ENCODE measurements at regions not wholly inside any gene's neighbourhood (a gene's known extent, or its start where the extent isn't known, plus 50 kb on each side); places are given as distances from the start of the nearest gene placed in this dataset.
A peak's percentile ranks its signal among the peaks of the same experiment; 100 is the strongest.
"Not testable (repeated sequence)": the region's sequence is repeated elsewhere in the genome, so short reads cannot be mapped to it uniquely, and the experiment has no call there.

DNA sequence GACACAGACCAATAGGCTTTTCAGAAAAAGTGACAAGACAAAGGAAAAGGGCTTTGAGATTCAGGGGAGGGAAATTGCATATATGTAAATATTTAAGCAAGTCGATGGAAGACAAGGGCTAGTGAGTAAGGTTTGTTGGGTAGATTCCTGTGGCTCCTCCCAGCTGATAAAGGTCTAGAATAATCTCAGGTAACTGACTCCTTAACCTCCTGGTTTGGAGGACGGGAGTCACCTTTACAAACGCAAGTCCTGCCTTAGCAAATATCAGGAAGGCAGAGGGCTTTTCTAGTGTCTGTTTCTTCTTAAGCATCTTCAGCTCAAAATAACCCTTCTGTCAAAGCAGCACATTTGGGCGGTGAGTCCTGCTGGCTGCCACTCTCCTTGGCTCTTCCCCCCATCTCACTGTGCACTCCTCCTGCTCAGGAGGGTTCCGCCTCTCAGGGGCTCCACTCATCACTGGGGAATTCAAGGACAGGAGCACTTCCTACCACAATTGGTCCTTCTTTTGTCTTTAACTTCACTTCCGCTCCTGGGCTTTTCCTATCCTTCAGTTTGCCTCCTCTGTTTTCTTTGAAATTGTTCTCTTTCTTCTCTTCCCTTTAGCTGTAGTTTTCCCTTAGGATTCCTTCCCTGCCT, 496.3 kb upstream of the KLF6 start:
- 56 to 79% methylated on average over 6 of the region's 6 CpGs for WGBS, 2 donors
- no peak for DNase-seq
- TF ChIP-seq POLR2A (IDR thresholded peaks at IDR 0.05), result no peak
- TF ChIP-seq, protein P1, sequence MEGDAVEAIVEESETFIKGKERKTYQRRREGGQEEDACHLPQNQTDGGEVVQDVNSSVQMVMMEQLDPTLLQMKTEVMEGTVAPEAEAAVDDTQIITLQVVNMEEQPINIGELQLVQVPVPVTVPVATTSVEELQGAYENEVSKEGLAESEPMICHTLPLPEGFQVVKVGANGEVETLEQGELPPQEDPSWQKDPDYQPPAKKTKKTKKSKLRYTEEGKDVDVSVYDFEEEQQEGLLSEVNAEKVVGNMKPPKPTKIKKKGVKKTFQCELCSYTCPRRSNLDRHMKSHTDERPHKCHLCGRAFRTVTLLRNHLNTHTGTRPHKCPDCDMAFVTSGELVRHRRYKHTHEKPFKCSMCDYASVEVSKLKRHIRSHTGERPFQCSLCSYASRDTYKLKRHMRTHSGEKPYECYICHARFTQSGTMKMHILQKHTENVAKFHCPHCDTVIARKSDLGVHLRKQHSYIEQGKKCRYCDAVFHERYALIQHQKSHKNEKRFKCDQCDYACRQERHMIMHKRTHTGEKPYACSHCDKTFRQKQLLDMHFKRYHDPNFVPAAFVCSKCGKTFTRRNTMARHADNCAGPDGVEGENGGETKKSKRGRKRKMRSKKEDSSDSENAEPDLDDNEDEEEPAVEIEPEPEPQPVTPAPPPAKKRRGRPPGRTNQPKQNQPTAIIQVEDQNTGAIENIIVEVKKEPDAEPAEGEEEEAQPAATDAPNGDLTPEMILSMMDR (IDR thresholded peaks at IDR 0.05), result no peak
- no peak for TF ChIP-seq POLR2AphosphoS5 (IDR thresholded peaks at IDR 0.05)
- no peak for TF ChIP-seq EP300 (IDR thresholded peaks at IDR 0.05)
- no peaks in the 10 kb centered on the region for H3K36me3 ChIP-seq
- peaks cover 0 to 61% (median 58%) of the 10 kb centered on the region in 4 donors for H3K4me1 ChIP-seq
- no peaks in the 10 kb centered on the region for H3K9me3 ChIP-seq
- intact Hi-C loops (cut with DNase I), result no loop called here
- H3K4me3 ChIP-seq, result no peak overlapping the region
- no peaks in the 10 kb centered on the region for H3K27me3 ChIP-seq
- H3K27ac ChIP-seq, result peak overlapping the region; percentile 56 to 88 (median 78)

DNA sequence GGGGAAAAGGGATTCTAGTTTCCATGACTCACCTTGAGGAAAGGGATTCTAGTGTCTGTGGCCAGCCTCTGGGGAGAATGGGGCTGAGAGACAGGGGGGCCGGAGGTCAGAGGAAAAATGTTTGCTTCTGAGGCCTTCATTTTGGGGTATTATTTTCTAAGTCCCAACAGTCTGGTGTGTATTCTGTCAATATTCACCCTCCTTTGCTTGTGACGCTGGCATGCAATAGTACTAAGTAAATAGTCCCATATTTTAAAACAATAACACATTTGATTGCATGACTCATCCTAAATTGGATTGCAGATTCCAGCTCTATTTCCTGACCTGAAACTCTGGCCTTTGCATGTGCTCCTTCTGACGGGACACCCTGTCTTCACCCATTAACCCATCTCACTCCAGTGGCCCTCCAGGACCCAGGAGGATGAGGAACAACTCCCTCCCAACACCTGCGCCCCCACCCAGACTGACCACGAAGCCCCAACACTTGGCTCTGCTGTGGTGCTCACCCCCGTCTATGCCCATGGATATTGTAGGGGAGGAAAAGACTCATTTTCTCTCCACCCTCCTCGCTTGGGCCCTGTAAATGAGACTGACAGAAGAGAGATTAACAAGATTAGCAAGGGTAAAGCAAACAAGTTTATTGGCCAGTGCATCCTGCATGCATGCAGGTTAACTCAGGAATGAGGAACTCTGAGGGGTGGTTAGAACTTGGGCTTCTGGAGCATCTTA, 495.6 kb upstream of the KLF6 start:
- 22 to 68% methylated on average over 7 of the region's 7 CpGs for WGBS, 2 donors

GRCh38 chr10:4279655-4280054, 494.6 kb upstream of the KLF6 start:
- peaks cover 0 to 60% (median 55%) of the 10 kb centered on the region in 4 donors for H3K4me1 ChIP-seq
- TF ChIP-seq POLR2AphosphoS5 (IDR thresholded peaks at IDR 0.05) (peak in 2 of 4 donors; percentile 14 to 39), POLR2A (IDR thresholded peaks at IDR 0.05) (no peak), EP300 (IDR thresholded peaks at IDR 0.05) (peak in 1 of 4 donors; percentile 7)
- WGBS, 2 donors, result 43 to 65% methylated on average over 1 of the region's 1 CpG

More for the DNA sequence above, 495.6 kb upstream of the KLF6 start:
- DNase-seq, result no peak
- no peaks in the 10 kb centered on the region for H3K9me3 ChIP-seq
- H3K36me3 ChIP-seq, result no peaks in the 10 kb centered on the region
- intact Hi-C loops (cut with DNase I), result no loop called here
- peaks cover 0 to 61% (median 58%) of the 10 kb centered on the region in 4 donors for H3K4me1 ChIP-seq
- no peaks in the 10 kb centered on the region for H3K27me3 ChIP-seq
- TF ChIP-seq, protein P1 (IDR thresholded peaks at IDR 0.05), result no peak
- peak in 2 of 4 donors; percentile 8 to 15 for TF ChIP-seq POLR2AphosphoS5 (IDR thresholded peaks at IDR 0.05)
- no peak for TF ChIP-seq POLR2A (IDR thresholded peaks at IDR 0.05)
- TF ChIP-seq EP300 (IDR thresholded peaks at IDR 0.05), result no peak
- peak overlapping the region; percentile 56 to 88 (median 78) for H3K27ac ChIP-seq
- no peak overlapping the region for H3K4me3 ChIP-seq

GRCh38 chr10:4278186-4278585, 493.2 kb upstream of the KLF6 start:
- TF ChIP-seq, protein P1 (IDR thresholded peaks at IDR 0.05), result no peak
- no peak for TF ChIP-seq EP300 (IDR thresholded peaks at IDR 0.05)
- no peak for TF ChIP-seq POLR2A (IDR thresholded peaks at IDR 0.05)
- no peak for TF ChIP-seq POLR2AphosphoS5 (IDR thresholded peaks at IDR 0.05)
- DNase-seq, result no peak
- 84 to 89% methylated on average over 4 of the region's 4 CpGs for WGBS, 2 donors

More at GRCh38 chr10:4279655-4280054, 494.6 kb upstream of the KLF6 start:
- Histone ChIP-seq H3K27me3 (no peaks in the 10 kb centered on the region), H3K36me3 (no peaks in the 10 kb centered on the region), H3K27ac (peak overlapping the region; percentile 56 to 88 (median 78)), H3K9me3 (no peaks in the 10 kb centered on the region), H3K4me3 (no peak overlapping the region)
- intact Hi-C loops (cut with DNase I), result no loop called here
- no peak for DNase-seq

GRCh38 chr10:4276151-4276550, 491.1 kb upstream of the KLF6 start:
- no peaks in the 10 kb centered on the region for H3K9me3 ChIP-seq
- H3K4me3 ChIP-seq, result no peak overlapping the region
- intact Hi-C loops (cut with DNase I), result no loop called here
- peaks cover 0 to 31% (median 27%) of the 10 kb centered on the region in 4 donors for H3K4me1 ChIP-seq
- TF ChIP-seq, protein P1 (IDR thresholded peaks at IDR 0.05), result no peak
- no peak for TF ChIP-seq EP300 (IDR thresholded peaks at IDR 0.05)
- no peak for TF ChIP-seq POLR2A (IDR thresholded peaks at IDR 0.05)
- no peak for TF ChIP-seq POLR2AphosphoS5 (IDR thresholded peaks at IDR 0.05)
- no peaks in the 10 kb centered on the region for H3K36me3 ChIP-seq
- no peak overlapping the region for H3K27ac ChIP-seq
- no peaks in the 10 kb centered on the region for H3K27me3 ChIP-seq
- 92 to 95% methylated on average over 4 of the region's 4 CpGs for WGBS, 2 donors
- DNase-seq, result no peak

More at GRCh38 chr10:4278186-4278585, 493.2 kb upstream of the KLF6 start:
- Histone ChIP-seq H3K27ac (peak overlapping the region in 3 of 4 donors; percentile 78 to 88 (median 79)), H3K4me3 (no peak overlapping the region), H3K27me3 (no peaks in the 10 kb centered on the region), H3K9me3 (no peaks in the 10 kb centered on the region), H3K4me1 (peaks cover 0 to 45% (median 40%) of the 10 kb centered on the region in 4 donors), H3K36me3 (no peaks in the 10 kb centered on the region)
- intact Hi-C loops (cut with DNase I), result no loop called here

- DNase-seq; H3K9me3 ChIP-seq; H3K27ac ChIP-seq; H3K4me3 ChIP-seq; H3K36me3 ChIP-seq; intact Hi-C loops (cut with DNase I); H3K27me3 ChIP-seq: not testable (repeated sequence)
- H3K4me1 ChIP-seq, result peaks cover 0 to 31% (median 22%) of the 10 kb centered on the region in 4 donors
Observed at GRCh38 chr10:4274671-4275070, 489.7 kb upstream of the KLF6 start.

All from sigmoid colon (tissue), 6 donors.